Stimulated activated naive B cell treated with anti-CD40 and anti-IgM and Interleukin-4, amounts not matched to agents 10 μg/mL and 1 μg/mL and 100 μg/mL, for 72 hours (primary cell): ENCODE measurements at regions not wholly inside any gene's neighbourhood (a gene's known extent, or its start where the extent isn't known, plus 50 kb on each side); places are given as distances from the start of the nearest gene placed in this dataset.

Source experiments
- ATAC-seq, 2 donors: fragments of 150-1000 bp; cut with Tn5 transposase; replicated peaks; 2 replicates each; pipeline ENCODE4 v1.10.0; 2021; ENCODE audit warnings: moderate library complexity in 1 of 2
- DNase-seq: peaks from one replicate; pipeline ENCODE4 v3.0.0; 2021
- H3K27ac Mint-ChIP-seq: one replicate; pipeline ENCODE4 v1.8.0; 2022; ENCODE audit warnings: mild to moderate bottlenecking, mixed read lengths
- H3K27me3 Mint-ChIP-seq, 2 donors: one replicate each; pipeline ENCODE4 v1.8.0; 2022; ENCODE audit warnings: mixed read lengths in 2 of 2
- H3K36me3 Mint-ChIP-seq, 2 donors: one replicate each; pipeline ENCODE4 v1.8.0; 2022; ENCODE audit warnings: mixed read lengths in 2 of 2, mild to moderate bottlenecking in 1 of 2
- H3K4me1 Mint-ChIP-seq, 2 donors: one replicate each; pipeline ENCODE4 v1.8.0; 2022; ENCODE audit warnings: mixed read lengths in 2 of 2, mild to moderate bottlenecking in 1 of 2
- H3K4me3 Mint-ChIP-seq, 2 donors: one replicate each; pipeline ENCODE4 v1.8.0; 2022; ENCODE audit warnings: mild to moderate bottlenecking in 2 of 2, mixed read lengths in 2 of 2, moderate library complexity in 1 of 2
- H3K9me3 Mint-ChIP-seq, 2 donors: one replicate each; pipeline ENCODE4 v1.8.0; 2022; ENCODE audit warnings: mixed read lengths in 2 of 2, mild to moderate bottlenecking in 1 of 2

DNA sequence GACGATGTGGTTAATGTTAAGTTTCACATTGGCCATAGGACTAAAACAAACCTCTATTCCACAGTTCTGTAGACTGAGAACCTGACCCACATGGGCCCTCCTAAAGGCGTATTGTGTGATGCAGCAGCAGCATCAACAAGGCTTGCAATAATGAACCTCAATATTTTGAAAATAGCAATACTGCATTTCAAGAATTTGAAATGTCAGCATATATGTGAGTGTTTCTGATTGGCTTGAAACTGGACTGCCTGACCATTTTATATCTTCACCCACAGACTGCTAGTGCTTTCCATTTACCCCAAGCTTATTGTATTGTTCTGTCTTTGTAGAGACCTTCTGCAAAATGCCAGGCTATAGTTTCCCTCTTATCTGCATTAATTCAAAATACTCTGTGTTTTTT lies 1122.3 kb downstream of the IGSF11 start:
- H3K27ac Mint-ChIP-seq: no peak overlapping the region
- ATAC-seq: no peak
- H3K4me1 Mint-ChIP-seq: no peaks in the 10 kb centered on the region
- no peaks in the 10 kb centered on the region for H3K36me3 Mint-ChIP-seq
- H3K9me3 Mint-ChIP-seq: no peaks in the 10 kb centered on the region
- no peaks in the 10 kb centered on the region for H3K27me3 Mint-ChIP-seq
- no peak for DNase-seq
- H3K4me3 Mint-ChIP-seq: no peak overlapping the region

DNA sequence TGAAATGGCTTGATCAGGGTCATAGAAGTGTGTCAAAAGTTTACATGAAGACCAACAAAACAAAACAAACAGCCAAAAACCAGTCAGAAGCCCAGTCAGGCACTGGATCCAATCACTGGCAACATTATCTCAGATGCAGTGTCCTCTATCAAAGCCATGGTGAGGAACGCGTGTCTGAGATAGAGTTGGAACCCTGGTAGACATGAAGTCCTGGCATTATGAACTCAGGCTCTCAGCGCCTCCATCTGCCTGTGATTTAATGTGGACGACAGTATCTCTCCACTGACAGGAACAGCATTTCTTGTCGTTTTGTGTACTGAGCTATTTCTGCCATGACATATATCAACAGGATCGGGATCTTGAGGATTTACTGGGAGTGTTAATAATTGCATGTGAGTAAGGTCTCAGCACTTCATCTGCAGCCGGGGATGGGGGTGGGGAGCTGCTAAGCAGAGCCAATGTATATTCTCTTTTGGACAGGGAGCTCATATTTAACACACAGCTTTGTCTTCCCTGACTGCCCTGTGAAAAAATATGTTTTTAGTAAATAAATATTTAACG lies 1120.0 kb downstream of the IGSF11 start:
- DNase-seq (no peak), ATAC-seq (no peak)
- no peak overlapping the region for H3K4me3 Mint-ChIP-seq
- no peaks in the 10 kb centered on the region for H3K36me3 Mint-ChIP-seq
- no peaks in the 10 kb centered on the region for H3K4me1 Mint-ChIP-seq
- no peak overlapping the region for H3K27ac Mint-ChIP-seq
- no peaks in the 10 kb centered on the region for H3K27me3 Mint-ChIP-seq
- H3K9me3 Mint-ChIP-seq: no peaks in the 10 kb centered on the region

DNA sequence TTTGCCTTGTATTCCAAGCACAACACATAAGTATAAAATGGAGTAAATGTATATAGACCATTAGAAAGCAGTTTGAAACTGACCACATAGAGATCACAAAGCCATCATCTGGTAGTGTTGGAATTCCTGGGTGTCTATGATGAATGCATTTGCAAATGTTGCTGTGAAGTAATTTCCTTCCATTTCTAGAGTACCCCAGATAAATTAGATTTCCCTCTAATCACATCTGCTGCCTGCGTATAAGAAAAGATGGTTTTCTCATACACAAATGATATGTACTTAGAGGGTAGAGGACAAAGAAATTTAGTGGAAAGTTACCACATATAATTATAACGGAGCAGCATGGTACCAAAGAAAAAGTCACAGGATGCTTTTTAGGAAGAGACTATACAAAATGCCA lies 1117.8 kb downstream of the IGSF11 start:
- Mint-ChIP-seq H3K4me1 (no peaks in the 10 kb centered on the region), H3K36me3 (no peaks in the 10 kb centered on the region), H3K9me3 (no peaks in the 10 kb centered on the region), H3K4me3 (no peak overlapping the region), H3K27me3 (no peaks in the 10 kb centered on the region), H3K27ac (no peak overlapping the region)
- no peak for ATAC-seq
- no peak for DNase-seq

DNA sequence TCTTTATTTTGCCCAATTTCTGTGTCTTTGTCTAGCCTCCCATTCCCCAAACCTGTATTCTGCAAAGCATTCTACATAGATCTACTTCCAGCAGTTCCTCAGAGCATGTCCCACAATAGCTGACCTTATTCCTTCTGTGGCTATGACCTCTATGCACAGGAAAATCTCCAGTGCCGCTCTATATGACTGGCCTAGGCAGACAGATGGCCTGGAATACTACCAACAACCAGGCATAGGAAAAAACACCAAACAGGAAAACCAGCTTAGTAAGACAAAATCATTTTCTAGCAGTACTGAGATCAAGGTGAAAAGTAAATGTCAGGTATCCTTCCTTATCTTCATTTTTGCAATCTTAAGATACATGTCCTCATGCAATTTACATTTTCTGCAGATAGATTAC lies 1115.0 kb downstream of the IGSF11 start:
- Mint-ChIP-seq H3K4me1 (no peaks in the 10 kb centered on the region), H3K27me3 (no peaks in the 10 kb centered on the region), H3K4me3 (no peak overlapping the region), H3K9me3 (no peaks in the 10 kb centered on the region), H3K27ac (no peak overlapping the region), H3K36me3 (no peaks in the 10 kb centered on the region)
- no peak for ATAC-seq
- no peak for DNase-seq

DNA sequence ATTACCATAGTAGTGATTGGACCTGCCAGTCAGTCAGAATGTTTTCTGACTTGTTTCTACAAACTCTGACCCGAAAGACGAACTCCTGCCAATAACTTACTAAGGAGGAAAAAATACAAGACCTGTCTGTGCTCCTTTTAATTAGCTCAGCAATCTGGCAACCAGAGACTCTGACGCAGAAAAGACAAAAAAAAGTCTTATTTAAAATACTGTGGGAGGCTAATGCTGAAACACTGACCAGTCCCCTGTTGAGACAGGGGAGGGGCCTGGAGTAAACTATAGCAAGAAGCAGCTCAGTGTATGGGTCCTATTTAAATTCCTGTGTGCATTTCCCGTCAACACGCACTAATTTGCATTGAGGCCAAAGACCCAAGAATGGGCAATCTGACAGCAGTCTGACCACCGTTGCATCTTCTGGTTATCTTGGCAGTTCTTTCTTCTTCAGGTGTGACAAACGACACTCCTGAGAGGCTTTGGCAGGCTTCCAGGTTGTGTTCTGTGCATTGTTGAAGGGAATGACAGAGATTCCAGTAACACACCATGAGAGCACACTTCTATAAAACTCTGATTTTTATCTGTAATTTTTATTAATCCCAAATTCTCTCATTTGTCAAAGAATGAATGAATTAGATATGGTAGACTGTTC lies 1114.3 kb downstream of the IGSF11 start:
- H3K36me3 Mint-ChIP-seq: no peaks in the 10 kb centered on the region
- no peaks in the 10 kb centered on the region for H3K27me3 Mint-ChIP-seq
- no peak overlapping the region for H3K4me3 Mint-ChIP-seq
- no peak overlapping the region for H3K27ac Mint-ChIP-seq
- no peak for DNase-seq
- no peaks in the 10 kb centered on the region for H3K9me3 Mint-ChIP-seq
- no peaks in the 10 kb centered on the region for H3K4me1 Mint-ChIP-seq
- ATAC-seq: no peak

DNA sequence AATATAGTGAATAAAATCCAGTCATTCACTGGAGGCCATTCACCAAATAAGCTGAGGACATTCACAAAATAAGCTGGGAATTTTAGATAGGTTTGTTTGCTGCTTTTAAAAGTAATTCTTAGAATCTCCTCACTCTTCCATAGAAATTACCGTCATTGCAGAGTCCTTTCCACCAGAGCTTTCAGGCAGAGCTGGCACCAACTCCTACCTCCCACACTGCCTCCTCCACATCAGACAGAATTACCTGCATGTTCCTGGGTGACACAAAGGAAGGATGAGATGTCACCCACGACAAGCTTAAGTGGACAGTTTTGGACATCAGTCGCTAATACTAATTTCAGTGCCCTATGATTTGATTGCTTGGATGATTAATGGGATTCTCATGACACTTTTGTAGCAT lies 1113.2 kb downstream of the IGSF11 start:
- Mint-ChIP-seq H3K4me3 (no peak overlapping the region), H3K36me3 (no peaks in the 10 kb centered on the region), H3K9me3 (no peaks in the 10 kb centered on the region), H3K27me3 (no peaks in the 10 kb centered on the region), H3K4me1 (no peaks in the 10 kb centered on the region), H3K27ac (no peak overlapping the region)
- ATAC-seq (no peak), DNase-seq (no peak)

DNA sequence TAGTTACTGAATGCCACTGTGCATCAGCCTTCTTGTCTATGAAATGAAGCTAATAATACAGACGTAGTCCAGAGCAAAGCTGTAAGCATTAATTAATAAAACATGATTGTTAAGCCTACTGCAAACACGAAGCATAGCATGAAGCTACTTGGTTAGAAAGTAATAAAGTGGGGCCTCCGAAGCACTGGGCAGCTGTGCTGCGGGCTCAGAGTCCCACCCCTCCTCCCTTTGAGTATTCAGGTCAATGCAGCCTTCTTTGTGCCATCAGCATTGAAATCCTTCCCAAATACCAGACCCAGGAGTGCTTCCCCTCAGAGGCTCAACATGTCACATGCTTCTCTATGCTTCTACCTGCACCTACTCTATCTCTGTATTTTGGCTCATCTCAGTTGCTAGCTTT lies 1112.6 kb downstream of the IGSF11 start:
- Mint-ChIP-seq H3K27ac (no peak overlapping the region), H3K9me3 (no peaks in the 10 kb centered on the region), H3K4me1 (no peaks in the 10 kb centered on the region), H3K36me3 (no peaks in the 10 kb centered on the region), H3K4me3 (no peak overlapping the region), H3K27me3 (no peaks in the 10 kb centered on the region)
- ATAC-seq (no peak), DNase-seq (no peak)

DNA sequence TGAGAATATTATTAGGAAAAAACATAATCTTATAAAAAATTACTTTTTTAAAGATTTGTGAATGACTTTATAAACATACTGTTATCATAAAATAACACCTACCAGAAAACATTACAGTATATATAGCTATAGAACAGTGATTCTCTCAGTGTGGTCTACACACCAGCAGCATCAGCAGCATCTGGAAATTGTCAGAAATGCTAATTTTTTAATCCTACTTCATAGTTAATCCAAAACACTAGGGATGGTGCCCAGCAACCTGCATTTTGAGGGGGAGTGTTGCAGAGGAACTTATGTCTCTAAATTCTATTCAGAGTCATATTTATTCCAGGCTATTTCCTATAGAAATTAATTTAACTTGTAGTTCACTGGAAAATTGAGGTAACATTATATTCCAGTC lies 1107.8 kb downstream of the IGSF11 start:
- ATAC-seq (no peak), DNase-seq (no peak)
- Mint-ChIP-seq H3K27ac (no peak overlapping the region), H3K9me3 (no peaks in the 10 kb centered on the region), H3K27me3 (no peaks in the 10 kb centered on the region), H3K4me3 (no peak overlapping the region), H3K36me3 (no peaks in the 10 kb centered on the region), H3K4me1 (no peaks in the 10 kb centered on the region)

DNA sequence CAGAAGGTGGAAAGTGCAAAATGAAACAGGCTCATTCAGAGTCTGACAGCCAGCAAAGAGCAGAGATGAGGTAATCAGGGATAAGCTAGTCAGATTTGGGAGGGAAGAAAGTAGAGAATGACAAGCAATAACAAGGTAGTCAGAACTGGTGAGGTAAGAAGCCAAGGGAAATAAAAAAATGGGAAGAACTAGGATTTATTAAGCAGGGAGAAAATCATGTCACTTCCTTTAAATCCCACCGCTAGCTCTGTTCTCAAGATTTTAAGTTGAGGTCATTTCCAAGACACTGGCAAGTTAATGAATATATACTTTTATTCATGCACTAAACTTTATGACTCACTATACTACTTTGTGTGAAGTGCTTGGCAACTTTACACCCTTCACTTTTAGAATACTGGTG lies 1106.8 kb downstream of the IGSF11 start:
- ATAC-seq (no peak), DNase-seq (no peak)
- no peaks in the 10 kb centered on the region for H3K9me3 Mint-ChIP-seq
- no peaks in the 10 kb centered on the region for H3K36me3 Mint-ChIP-seq
- H3K27me3 Mint-ChIP-seq: no peaks in the 10 kb centered on the region
- no peak overlapping the region for H3K4me3 Mint-ChIP-seq
- no peaks in the 10 kb centered on the region for H3K4me1 Mint-ChIP-seq
- no peak overlapping the region for H3K27ac Mint-ChIP-seq

DNA sequence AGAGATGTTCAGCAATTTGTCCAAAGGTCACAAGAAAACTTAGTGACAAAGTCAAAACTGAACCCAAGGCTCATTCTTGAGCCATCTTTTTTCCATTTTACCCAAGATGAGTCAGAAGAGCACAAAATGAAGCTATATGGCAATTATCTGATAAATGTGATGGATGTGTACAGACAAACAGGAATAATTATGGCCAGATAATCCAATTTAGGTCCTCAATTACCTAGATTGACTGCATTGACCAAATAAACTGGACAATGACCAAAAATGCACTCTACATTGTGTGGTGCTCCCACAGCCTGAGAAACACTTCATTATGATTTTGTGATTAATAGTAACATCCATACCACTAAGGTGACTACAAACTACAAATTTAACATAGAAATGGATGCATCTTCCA lies 1105.8 kb downstream of the IGSF11 start:
- no peak for DNase-seq
- Mint-ChIP-seq H3K36me3 (no peaks in the 10 kb centered on the region), H3K27ac (no peak overlapping the region), H3K27me3 (no peaks in the 10 kb centered on the region), H3K4me3 (no peak overlapping the region), H3K4me1 (no peaks in the 10 kb centered on the region), H3K9me3 (no peaks in the 10 kb centered on the region)
- no peak for ATAC-seq

DNA sequence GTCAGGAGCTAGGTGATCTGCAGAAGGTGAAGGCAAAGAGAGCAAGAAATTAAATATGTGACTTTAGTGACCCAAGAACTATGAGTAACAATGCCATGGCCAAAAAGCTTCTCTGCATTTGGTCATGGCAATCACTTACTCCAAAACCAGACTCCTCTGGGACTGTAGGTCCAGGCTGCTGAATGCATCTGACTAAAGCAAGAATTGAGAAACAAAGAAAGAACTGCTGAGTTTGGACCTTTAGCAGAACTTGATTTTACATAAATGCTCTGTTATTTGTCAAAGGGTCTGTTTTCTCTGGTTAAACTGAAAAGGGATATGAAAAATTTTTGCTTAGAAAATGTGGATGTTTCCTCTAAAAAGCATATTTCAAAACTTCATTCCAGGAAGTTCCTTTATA lies 1102.2 kb downstream of the IGSF11 start:
- no peak for DNase-seq

DNA sequence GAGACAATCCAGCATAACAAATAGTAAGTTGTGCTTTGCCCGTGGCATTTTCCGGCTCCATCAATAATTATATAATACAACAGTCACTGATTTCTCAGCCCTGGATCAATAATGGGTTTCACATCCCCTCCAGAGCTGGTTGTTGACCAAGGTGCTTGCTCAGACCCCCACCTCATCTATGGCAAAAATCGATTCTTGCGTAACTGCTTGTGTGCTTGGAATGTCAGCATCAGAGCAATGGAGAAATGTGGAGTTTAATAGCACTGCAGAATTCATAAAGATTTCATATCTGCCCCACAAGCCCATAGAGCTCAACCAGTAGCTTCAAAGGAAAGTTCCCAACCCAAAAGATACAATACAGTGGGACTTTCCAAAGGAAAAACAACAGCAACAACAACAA lies 1098.5 kb downstream of the IGSF11 start:
- Mint-ChIP-seq H3K27me3 (no peaks in the 10 kb centered on the region), H3K4me1 (no peaks in the 10 kb centered on the region), H3K36me3 (no peaks in the 10 kb centered on the region), H3K9me3 (peaks cover 5 to 9% of the 10 kb centered on the region in 2 donors), H3K27ac (no peak overlapping the region), H3K4me3 (no peak overlapping the region)
- DNase-seq: no peak
- no peak for ATAC-seq

More for the DNA sequence above, 1102.2 kb downstream of the IGSF11 start:
- H3K36me3 Mint-ChIP-seq: no peaks in the 10 kb centered on the region
- no peaks in the 10 kb centered on the region for H3K27me3 Mint-ChIP-seq
- H3K27ac Mint-ChIP-seq: no peak overlapping the region
- no peak overlapping the region for H3K4me3 Mint-ChIP-seq
- ATAC-seq: no peak
- H3K9me3 Mint-ChIP-seq: peaks cover 0 to 2% of the 10 kb centered on the region in 2 donors
- no peaks in the 10 kb centered on the region for H3K4me1 Mint-ChIP-seq

DNA sequence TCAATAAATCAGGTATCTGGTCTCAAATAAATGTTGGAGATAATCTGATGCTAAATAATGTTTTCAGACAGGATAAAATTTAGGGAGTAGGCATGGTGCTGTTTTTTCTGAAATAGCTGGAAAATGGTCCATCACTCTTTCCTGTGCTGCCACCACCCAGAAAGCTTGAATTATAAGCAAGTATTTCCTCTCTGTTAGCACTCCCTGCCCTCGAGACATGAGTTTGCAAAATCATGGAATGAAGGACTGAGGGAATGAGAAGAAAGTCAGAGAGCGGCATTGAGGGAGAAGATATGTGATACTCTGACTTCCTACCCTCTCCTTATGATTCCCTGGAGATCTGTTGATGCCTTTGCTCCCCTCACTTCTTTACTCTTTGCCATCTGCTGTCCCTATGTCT lies 1095.7 kb downstream of the IGSF11 start:
- H3K4me1 Mint-ChIP-seq: no peaks in the 10 kb centered on the region
- no peaks in the 10 kb centered on the region for H3K27me3 Mint-ChIP-seq
- no peak overlapping the region for H3K4me3 Mint-ChIP-seq
- peaks cover 5 to 9% of the 10 kb centered on the region in 2 donors for H3K9me3 Mint-ChIP-seq
- ATAC-seq (no peak), DNase-seq (no peak)
- no peak overlapping the region for H3K27ac Mint-ChIP-seq
- H3K36me3 Mint-ChIP-seq: no peaks in the 10 kb centered on the region

DNA sequence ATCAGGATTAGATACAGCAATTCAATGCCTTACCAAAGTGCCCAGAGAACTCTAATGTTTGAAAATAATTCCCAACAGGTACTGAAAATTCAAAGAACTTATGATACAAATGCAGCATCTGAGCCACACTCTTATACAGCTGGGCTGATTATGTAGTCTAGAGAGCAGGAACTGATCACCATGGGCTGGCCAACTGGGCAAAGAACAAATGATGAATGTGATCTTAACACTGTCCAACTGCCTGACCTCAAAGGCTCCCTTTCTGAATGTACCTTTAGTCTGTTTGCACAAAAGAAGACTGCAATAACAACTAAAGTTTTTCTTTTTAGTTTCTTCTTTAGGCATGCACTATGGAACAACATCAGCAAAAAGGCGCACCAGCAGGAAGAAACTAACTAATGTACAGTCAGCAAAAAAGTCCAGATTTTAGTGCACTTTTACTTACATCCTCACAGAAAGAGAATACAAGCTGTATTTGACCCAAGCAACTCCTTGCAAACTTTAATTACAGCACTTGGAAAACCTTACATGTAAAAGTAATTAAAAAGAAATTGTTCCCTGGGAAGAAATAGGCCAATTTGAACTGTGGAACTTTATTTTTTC lies 1095.1 kb downstream of the IGSF11 start:
- Mint-ChIP-seq H3K4me1 (no peaks in the 10 kb centered on the region), H3K27me3 (no peaks in the 10 kb centered on the region), H3K9me3 (peaks cover 5 to 9% of the 10 kb centered on the region in 2 donors), H3K27ac (no peak overlapping the region), H3K4me3 (no peak overlapping the region), H3K36me3 (no peaks in the 10 kb centered on the region)
- no peak for DNase-seq
- ATAC-seq: no peak

DNA sequence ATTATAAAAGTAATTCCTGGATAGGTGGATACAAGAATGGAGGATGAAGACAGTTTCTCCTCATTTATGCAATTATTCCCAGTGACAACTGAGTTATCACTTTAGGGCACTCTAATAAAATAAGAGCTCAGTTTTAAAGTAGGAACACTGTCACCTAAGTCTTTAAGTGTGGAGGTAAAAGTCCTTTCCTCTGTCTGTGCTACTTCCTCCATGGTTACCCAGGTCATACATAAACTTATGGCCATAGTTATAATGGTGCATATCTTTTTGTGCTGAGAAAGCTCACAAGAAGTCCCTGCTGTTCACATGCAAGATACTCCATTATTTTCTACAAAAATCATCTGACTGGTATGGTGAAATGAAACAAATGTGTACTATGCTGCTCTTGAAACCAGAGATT lies 1093.6 kb downstream of the IGSF11 start:
- Mint-ChIP-seq H3K36me3 (no peaks in the 10 kb centered on the region), H3K9me3 (peaks cover 5 to 9% of the 10 kb centered on the region in 2 donors), H3K4me3 (no peak overlapping the region), H3K27ac (no peak overlapping the region), H3K27me3 (no peaks in the 10 kb centered on the region), H3K4me1 (no peaks in the 10 kb centered on the region)
- no peak for DNase-seq
- ATAC-seq: no peak
